HG03103 (cell line): ENCODE measurements at regions not wholly inside any gene's neighbourhood (a gene's known extent, or its start where the extent isn't known, plus 50 kb on each side); places are given as distances from the start of the nearest gene placed in this dataset.
"Not testable (repeated sequence)": the region's sequence is repeated elsewhere in the genome, so short reads cannot be mapped to it uniquely, and the experiment has no call there.

Experiments used
- ATAC-seq: cut with Tn5 transposase; IDR thresholded peaks from one replicate; pipeline ENCODE4 v1.9.1; 2021; ENCODE audit warnings: low read depth; ENCODE audit not compliant: unreplicated experiment

DNA sequence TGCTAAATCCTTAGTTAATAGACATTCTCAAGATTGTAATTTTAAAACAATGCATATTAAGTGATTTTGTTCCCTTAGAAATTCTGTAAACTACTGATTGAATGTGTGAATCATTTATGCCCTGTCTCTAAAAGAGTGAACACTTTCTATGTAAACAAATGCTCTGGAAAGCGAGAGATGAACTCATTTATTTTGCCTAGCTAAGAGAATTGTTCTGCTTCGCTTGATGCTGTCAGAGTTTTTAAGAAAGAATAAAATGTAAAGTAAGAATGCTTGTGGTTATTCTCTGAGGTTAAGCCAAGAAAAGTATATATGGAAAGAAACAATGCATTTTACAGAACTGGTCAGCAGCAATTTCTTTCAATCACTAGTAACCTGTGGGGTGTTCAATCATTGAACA is 347.4 kb upstream of the NUDT12 start:
- no peak for ATAC-seq

- no peak for ATAC-seq
Observed at GRCh38 chr5:103909391-103909790, 346.8 kb upstream of the NUDT12 start.

GRCh38 chr5:103908336-103909080 is 345.9 kb upstream of the NUDT12 start:
- ATAC-seq = no peak

GRCh38 chr5:103907001-103907400 is 344.4 kb upstream of the NUDT12 start:
- no peak for ATAC-seq

DNA sequence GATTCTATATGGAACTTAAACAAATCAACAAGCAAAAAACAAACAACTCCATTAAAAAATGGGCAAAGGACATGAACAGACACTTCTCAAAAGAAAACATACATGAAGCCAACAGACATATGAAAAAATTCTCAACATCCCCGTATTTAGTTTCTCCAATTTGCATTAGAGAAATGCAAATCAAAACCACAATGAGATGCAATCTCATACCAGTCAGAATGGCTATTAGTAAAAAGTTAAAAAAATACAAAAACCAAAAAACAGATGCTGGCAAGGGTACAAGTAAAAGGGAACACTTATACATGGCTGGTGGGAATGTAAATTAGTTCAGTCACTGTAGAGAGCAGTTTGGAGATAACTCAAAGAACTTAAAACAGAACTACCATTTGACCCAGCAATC is 342.1 kb upstream of the NUDT12 start:
- ATAC-seq = no peak

GRCh38 chr5:103902893-103903292 is 340.3 kb upstream of the NUDT12 start:
- ATAC-seq = no peak

GRCh38 chr5:103901885-103902284 is 339.3 kb upstream of the NUDT12 start:
- no peak for ATAC-seq

GRCh38 chr5:103896593-103896992 is 334.0 kb upstream of the NUDT12 start:
- no peak for ATAC-seq

GRCh38 chr5:103895738-103896137 is 333.1 kb upstream of the NUDT12 start:
- no peak for ATAC-seq

- no peak for ATAC-seq
Observed at GRCh38 chr5:103894882-103895281, 332.3 kb upstream of the NUDT12 start.

DNA sequence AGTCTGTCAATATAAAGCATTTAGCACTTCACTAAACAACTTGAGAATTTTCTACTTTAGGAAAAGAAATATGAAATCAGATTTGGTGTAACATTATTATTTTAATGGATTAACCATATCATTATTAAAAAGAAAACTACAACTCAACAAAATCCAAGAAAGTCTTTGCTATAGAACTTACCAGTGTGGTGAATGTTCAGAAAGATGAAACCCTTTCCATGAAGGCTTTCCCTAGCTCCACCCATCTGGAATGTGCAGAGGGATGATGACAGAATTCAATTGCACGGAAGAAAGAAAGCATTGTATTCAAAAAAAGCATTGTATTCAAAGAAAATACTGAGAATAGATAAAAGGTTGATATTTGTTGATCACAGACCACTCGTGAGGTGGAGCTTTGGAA is 328.6 kb upstream of the NUDT12 start:
- no peak for ATAC-seq

- ATAC-seq = no peak
Observed at GRCh38 chr5:103890313-103890712, 327.7 kb upstream of the NUDT12 start.

DNA sequence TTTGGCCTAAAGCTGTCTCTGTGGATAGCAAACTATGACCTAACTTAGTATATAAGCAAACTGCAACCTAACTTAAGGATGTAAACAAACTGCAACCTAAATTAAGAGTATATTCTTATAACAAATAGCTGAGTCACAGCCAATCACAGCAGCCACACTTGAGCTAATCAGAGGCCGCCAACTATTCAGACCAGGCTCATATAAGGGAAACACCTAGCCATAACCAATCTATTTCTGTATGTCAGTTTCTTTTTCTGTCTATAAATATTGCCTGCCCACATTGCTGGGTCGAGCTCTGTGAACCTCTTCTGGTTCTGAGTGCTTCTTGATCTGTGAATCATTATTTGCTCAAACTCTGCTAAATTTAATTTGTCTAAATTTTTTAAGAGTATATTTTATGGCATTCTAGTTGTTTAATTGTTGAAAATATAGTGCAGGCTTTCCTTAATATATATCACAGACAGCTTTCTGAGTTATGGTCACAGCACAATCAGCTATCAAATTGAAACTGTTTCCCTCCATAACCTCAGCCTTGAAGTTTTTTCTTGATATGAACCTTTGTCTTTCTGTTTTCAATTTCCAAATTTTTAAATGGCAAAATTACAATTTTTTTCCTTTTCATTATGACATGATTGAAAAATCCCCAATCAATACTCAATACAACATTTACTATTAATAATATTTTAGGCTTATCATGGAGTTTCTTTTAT is 327.1 kb upstream of the NUDT12 start:
- ATAC-seq = no peak

DNA sequence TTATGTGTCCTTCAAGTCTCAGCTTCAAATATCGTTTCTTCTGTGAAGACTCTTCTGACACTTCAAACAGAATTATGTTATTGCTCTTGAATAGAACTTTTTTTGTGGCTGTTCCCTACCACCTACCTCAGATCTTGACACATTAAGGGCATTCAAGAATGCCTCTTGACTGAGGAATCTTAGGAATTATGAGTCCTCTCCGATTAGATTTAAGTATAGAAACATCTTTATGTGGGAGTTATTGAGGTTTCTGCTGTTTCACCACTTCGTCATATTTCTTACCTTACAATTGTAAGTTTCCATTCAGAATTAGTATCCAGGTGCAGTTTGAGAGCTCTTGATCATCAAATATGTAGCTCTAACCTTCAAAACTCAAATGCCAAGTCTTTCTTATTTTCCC is 324.2 kb upstream of the NUDT12 start:
- ATAC-seq = no peak

DNA sequence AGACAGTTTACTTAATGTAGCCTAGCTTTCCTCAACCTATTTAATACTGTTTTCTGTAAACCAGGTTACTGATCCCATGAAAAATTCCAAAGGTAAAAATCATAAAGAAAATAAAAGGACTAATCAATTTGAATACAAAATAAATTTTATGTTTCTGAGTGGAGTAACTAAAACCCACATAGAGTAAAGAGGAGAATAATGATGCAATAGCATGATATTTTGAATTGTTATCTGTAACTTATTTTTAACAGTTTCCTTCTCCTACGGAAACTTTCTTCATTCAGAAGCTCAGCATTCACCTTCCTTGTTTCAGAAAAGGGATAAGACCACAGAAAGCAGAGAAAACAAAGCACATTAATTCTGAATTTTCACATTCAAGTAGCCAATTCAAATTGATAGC is 320.6 kb upstream of the NUDT12 start:
- ATAC-seq = no peak

DNA sequence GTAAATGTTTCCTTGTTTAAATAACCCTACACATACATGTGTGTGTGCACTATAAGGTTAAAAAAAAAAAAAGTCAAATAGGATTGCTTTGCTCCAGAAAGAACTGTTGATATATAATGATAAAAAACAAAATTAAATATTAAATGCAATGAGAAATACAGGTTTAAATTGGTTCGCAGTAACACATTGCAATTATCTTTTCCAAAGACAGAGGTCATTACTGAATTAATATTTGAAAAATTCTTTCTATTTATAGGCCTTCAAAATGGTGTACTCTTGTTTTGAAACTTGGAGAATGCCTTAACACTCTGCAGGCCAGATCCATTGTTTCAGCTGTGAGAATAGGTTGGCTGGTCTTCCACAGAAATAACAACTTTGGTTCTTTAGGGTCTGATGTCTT is 319.0 kb upstream of the NUDT12 start:
- no peak for ATAC-seq

- no peak for ATAC-seq
Observed at GRCh38 chr5:103867857-103868598, 305.4 kb upstream of the NUDT12 start.

GRCh38 chr5:103866169-103866568 is 303.6 kb upstream of the NUDT12 start:
- ATAC-seq = no peak

DNA sequence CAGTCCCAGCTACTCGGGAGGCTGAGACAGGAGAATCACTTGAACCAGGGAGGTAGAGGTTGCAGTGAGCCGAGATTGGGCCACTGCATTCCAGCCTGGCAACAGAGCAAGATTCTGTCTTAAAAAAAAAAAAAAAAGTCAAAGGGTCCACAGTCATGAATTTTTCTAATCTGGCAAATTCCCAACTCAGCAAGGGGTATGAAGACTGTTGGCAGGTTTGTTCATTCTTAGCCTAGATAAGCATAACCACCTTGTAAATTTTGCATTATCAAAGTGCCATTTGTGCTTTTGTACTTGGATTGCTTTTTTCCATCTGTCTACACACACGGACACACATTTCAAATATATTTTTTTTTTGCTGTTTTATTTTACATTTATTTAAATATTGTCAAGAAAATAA is 299.8 kb upstream of the NUDT12 start:
- ATAC-seq = no peak

- ATAC-seq = no peak
Observed at GRCh38 chr5:103860327-103860726, 297.7 kb upstream of the NUDT12 start.

GRCh38 chr5:103858367-103858766 is 295.8 kb upstream of the NUDT12 start:
- not testable (repeated sequence) for ATAC-seq

DNA sequence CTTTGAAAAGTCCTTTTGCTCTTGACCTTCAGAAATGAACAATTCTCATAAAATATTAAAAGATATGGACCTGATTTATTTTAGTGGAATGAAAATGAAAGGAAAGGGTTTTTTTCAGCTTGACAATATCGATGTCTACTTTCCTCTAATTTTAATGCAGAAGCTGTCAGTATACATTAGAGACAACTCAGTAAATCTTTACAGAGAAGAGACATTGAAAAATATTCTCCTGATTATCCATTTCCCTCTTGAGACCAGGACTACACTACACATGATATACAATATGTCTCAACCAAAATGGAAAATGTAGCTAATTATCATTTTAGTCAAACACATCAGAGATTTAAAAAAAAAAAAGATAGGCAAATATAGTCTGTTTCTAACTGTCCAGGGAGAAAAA is 288.5 kb upstream of the NUDT12 start:
- ATAC-seq = no peak
